ENCODE measurements at regions not wholly inside any gene's neighbourhood (a gene's known extent, or its start where the extent isn't known, plus 50 kb on each side); places are given as distances from the start of the nearest gene placed in this dataset.
A peak's percentile ranks its signal among the peaks of the same experiment; 100 is the strongest.

GRCh38 chr6:21885532-21886114, 292.1 kb downstream of the SOX4 start:
- DNase-seq = peak; percentile 72

- no peak for DNase-seq
Observed at GRCh38 chr6:21886542-21887151, 293.1 kb downstream of the SOX4 start.

- no peak for DNase-seq
Observed at GRCh38 chr6:21887231-21888185, 294.0 kb downstream of the SOX4 start.

GRCh38 chr6:21891080-21891479, 297.5 kb downstream of the SOX4 start:
- no peak for DNase-seq

GRCh38 chr6:21893793-21894192, 300.2 kb downstream of the SOX4 start:
- DNase-seq = no peak

- DNase-seq = no peak
Observed at GRCh38 chr6:21895555-21895954, 302.0 kb downstream of the SOX4 start.

- no peak for DNase-seq
Observed at GRCh38 chr6:21898107-21898796, 304.7 kb downstream of the SOX4 start.

- no peak for DNase-seq
Observed at GRCh38 chr6:21899708-21900107, 306.2 kb downstream of the SOX4 start.

- no peak for DNase-seq
Observed at GRCh38 chr6:21900730-21901129, 307.2 kb downstream of the SOX4 start.

- DNase-seq = no peak
Observed at GRCh38 chr6:21902628-21903169, 309.1 kb downstream of the SOX4 start.

- no peak for DNase-seq
Observed at GRCh38 chr6:21905531-21905930, 312.0 kb downstream of the SOX4 start.

- no peak for DNase-seq
Observed at GRCh38 chr6:21906826-21907225, 313.3 kb downstream of the SOX4 start.

GRCh38 chr6:21907291-21907690, 313.7 kb downstream of the SOX4 start:
- DNase-seq = no peak

- no peak for DNase-seq
Observed at GRCh38 chr6:21908161-21908848, 314.8 kb downstream of the SOX4 start.

GRCh38 chr6:21909321-21909720, 315.8 kb downstream of the SOX4 start:
- no peak for DNase-seq

GRCh38 chr6:21911208-21911607, 317.7 kb downstream of the SOX4 start:
- no peak for DNase-seq

- DNase-seq = no peak
Observed at GRCh38 chr6:21912151-21912832, 318.7 kb downstream of the SOX4 start.

- DNase-seq = no peak
Observed at GRCh38 chr6:21914121-21914973, 320.8 kb downstream of the SOX4 start.

GRCh38 chr6:21915707-21916260, 322.2 kb downstream of the SOX4 start:
- DNase-seq = peak; percentile 82

- DNase-seq = no peak
Observed at GRCh38 chr6:21918041-21918440, 324.5 kb downstream of the SOX4 start.

Data from skin of body (tissue), 1 donor.